Liver (tissue), 8 donors: ENCODE measurements at regions not wholly inside any gene's neighbourhood (a gene's known extent, or its start where the extent isn't known, plus 50 kb on each side); places are given as distances from the start of the nearest gene placed in this dataset.

ENCODE experiments used
- DNase-seq: peaks from one replicate; pipeline ENCODE4 v3.0.0-alpha.2; 2017; ENCODE audit warnings: low spot score
- H3K27ac ChIP-seq, 2 donors: one replicate each; pipeline ENCODE4 v1.7.0; 2013; ENCODE audit warnings: inconsistent platforms in 2 of 2, low read length in 2 of 2, control low read depth in 1 of 2, low read depth in 1 of 2, mild to moderate bottlenecking in 1 of 2
- H3K27me3 ChIP-seq, 4 donors: one replicate each; pipeline versions ENCODE4 v1.6.1 to v1.7.0; 2013; ENCODE audit warnings: low read length in 3 of 4, inconsistent platforms in 1 of 4, mild to moderate bottlenecking in 1 of 4, moderate library complexity in 1 of 4; ENCODE audit not compliant: control insufficient read depth in 4 of 4, insufficient read depth in 4 of 4
- H3K36me3 ChIP-seq, 4 donors: one replicate each; pipeline versions ENCODE4 v1.6.1 to v1.7.0; 2013; ENCODE audit warnings: low read length in 3 of 4, mild to moderate bottlenecking in 3 of 4, low read depth in 1 of 4, moderate library complexity in 1 of 4; ENCODE audit not compliant: control insufficient read depth in 4 of 4, insufficient read depth in 3 of 4
- H3K4me1 ChIP-seq, 4 donors: one replicate each; pipeline versions ENCODE4 v1.6.1 to v1.7.0; 2013; ENCODE audit warnings: low read length in 3 of 4, mild to moderate bottlenecking in 3 of 4, moderate library complexity in 1 of 4; ENCODE audit not compliant: control insufficient read depth in 4 of 4, insufficient read depth in 4 of 4
- H3K4me3 ChIP-seq, 3 donors: one replicate each; pipeline versions ENCODE4 v1.6.1 to v1.7.0; 2013; ENCODE audit warnings: low read length in 3 of 3, control low read depth in 1 of 3, low read depth in 1 of 3, mild to moderate bottlenecking in 1 of 3
- H3K9ac ChIP-seq, 2 donors: one replicate each; pipeline ENCODE4 v1.7.0; 2013; ENCODE audit warnings: low read length in 2 of 2, mild to moderate bottlenecking in 2 of 2, moderate library complexity in 2 of 2, control low read depth in 1 of 2, low read depth in 1 of 2
- H3K9me3 ChIP-seq, 4 donors: one replicate each; pipeline versions ENCODE4 v1.6.1 to v1.7.0; 2013; ENCODE audit warnings: low read length in 3 of 4; ENCODE audit not compliant: control insufficient read depth in 4 of 4
- CTCF ChIP-seq: fragments of 150-350 bp; IDR thresholded peaks from 2 replicates; pipeline ENCODE4 v1.5.1; 2017; ENCODE audit warnings: improper control_type of control experiment, low read depth, low read length; ENCODE audit not compliant: missing input control
- FOXA1 ChIP-seq: IDR thresholded peaks from 2 replicates; pipeline ENCODE4 v1.6.1; 2016; ENCODE audit warnings: antibody characterized with exemption
- HNF4A ChIP-seq, 2 donors: conservative IDR thresholded peaks; 2 replicates each; pipeline ENCODE4 v1.6.1; 2016; ENCODE audit warnings: antibody characterized with exemption in 2 of 2, mild to moderate bottlenecking in 2 of 2
- JUND ChIP-seq, 2 donors: IDR thresholded peaks; 2 replicates each; pipeline ENCODE4 v1.6.1; 2016; ENCODE audit warnings: antibody characterized with exemption in 2 of 2
- RAD21 ChIP-seq, 2 donors: IDR thresholded peaks; 2 replicates each; pipeline ENCODE4 v1.6.1; 2016; ENCODE audit warnings: antibody characterized with exemption in 2 of 2, mild to moderate bottlenecking in 2 of 2
- SP1 ChIP-seq: IDR thresholded peaks from 2 replicates; pipeline ENCODE4 v1.6.1; 2018; ENCODE audit warnings: antibody characterized with exemption, mild to moderate bottlenecking
- YY1 ChIP-seq: IDR thresholded peaks from 2 replicates; pipeline ENCODE4 v1.6.1; 2016; ENCODE audit warnings: antibody characterized with exemption, mild to moderate bottlenecking
- ZBTB33 ChIP-seq: IDR thresholded peaks from 2 replicates; pipeline ENCODE4 v1.6.1; 2016; ENCODE audit warnings: antibody characterized with exemption
- WGBS: extraction: QIAGEN DNeasy Blood & Tissue Kit; methylation state at CpG from one replicate; pipeline ENCODE4 v1.1.7; 2013; 5-methylcytosine and 5-hydroxymethylcytosine counted together
- TF ChIP-seq, protein P1 (sequence below): IDR thresholded peaks from 2 replicates; pipeline ENCODE4 v1.6.1; 2016; ENCODE audit warnings: antibody characterized with exemption, mild to moderate bottlenecking
- TF ChIP-seq, protein P2 (sequence below): IDR thresholded peaks from 2 replicates; pipeline ENCODE4 v1.6.1; 2016; ENCODE audit warnings: antibody characterized with exemption
- donor health status: healthy.
- donor health status: healthy.
- donor health status: healthy.
- donor health status: healthy.
- donor health status: healthy.

DNA sequence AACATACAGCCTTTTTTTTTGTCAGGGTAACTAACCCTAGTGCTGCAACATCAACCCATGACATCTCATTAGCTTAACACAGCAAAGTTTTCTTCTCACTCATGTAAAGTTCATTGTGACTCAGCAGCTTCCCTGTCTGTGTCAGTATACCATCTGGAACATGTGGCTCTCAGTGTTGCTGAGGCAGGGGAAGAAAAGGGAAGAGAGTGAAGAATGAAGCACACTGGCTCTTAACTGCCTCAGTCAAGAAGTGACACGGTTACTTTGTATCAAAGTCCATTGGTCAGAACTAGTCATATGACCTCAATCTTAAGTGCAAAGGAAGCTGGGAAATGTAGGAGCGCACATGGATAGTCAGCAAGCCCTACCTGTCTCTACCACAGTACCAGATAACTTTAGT lies 185.0 kb upstream of the ELL2 start:
- DNase-seq, result no peak
- Histone ChIP-seq H3K9me3 (no peaks in the 10 kb centered on the region), H3K4me1 (peaks cover 0 to 2% (median 0%) of the 10 kb centered on the region in 4 donors), H3K9ac (no peak overlapping the region), H3K27me3 (no peaks in the 10 kb centered on the region), H3K27ac (no peak overlapping the region), H3K36me3 (no peaks in the 10 kb centered on the region), H3K4me3 (no peak overlapping the region)
- TF ChIP-seq RAD21 (IDR thresholded peaks at IDR 0.05) (no peak), CTCF (no peak), SP1 (no peak), JUND (IDR thresholded peaks at IDR 0.05) (no peak)
- TF ChIP-seq, protein P1, sequence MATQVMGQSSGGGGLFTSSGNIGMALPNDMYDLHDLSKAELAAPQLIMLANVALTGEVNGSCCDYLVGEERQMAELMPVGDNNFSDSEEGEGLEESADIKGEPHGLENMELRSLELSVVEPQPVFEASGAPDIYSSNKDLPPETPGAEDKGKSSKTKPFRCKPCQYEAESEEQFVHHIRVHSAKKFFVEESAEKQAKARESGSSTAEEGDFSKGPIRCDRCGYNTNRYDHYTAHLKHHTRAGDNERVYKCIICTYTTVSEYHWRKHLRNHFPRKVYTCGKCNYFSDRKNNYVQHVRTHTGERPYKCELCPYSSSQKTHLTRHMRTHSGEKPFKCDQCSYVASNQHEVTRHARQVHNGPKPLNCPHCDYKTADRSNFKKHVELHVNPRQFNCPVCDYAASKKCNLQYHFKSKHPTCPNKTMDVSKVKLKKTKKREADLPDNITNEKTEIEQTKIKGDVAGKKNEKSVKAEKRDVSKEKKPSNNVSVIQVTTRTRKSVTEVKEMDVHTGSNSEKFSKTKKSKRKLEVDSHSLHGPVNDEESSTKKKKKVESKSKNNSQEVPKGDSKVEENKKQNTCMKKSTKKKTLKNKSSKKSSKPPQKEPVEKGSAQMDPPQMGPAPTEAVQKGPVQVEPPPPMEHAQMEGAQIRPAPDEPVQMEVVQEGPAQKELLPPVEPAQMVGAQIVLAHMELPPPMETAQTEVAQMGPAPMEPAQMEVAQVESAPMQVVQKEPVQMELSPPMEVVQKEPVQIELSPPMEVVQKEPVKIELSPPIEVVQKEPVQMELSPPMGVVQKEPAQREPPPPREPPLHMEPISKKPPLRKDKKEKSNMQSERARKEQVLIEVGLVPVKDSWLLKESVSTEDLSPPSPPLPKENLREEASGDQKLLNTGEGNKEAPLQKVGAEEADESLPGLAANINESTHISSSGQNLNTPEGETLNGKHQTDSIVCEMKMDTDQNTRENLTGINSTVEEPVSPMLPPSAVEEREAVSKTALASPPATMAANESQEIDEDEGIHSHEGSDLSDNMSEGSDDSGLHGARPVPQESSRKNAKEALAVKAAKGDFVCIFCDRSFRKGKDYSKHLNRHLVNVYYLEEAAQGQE, result no peak
- 67% methylated on average over 2 of the region's 2 CpGs for WGBS

GRCh38 chr5:96144289-96144688 lies 182.6 kb upstream of the ELL2 start:
- no peaks in the 10 kb centered on the region for H3K9me3 ChIP-seq
- 88% methylated on average over 3 of the region's 3 CpGs for WGBS

GRCh38 chr5:96143450-96143849 lies 181.8 kb upstream of the ELL2 start:
- H3K4me3 ChIP-seq, result no peak overlapping the region
- H3K36me3 ChIP-seq, result no peaks in the 10 kb centered on the region
- no peak overlapping the region for H3K9ac ChIP-seq
- WGBS, result 75% methylated on average over 2 of the region's 2 CpGs
- no peak overlapping the region for H3K27ac ChIP-seq
- DNase-seq, result no peak
- H3K27me3 ChIP-seq, result no peaks in the 10 kb centered on the region
- H3K9me3 ChIP-seq, result no peaks in the 10 kb centered on the region
- H3K4me1 ChIP-seq, result peaks cover 0 to 2% (median 0%) of the 10 kb centered on the region in 4 donors
- TF ChIP-seq CTCF, result no peak
- no peak for TF ChIP-seq RAD21 (IDR thresholded peaks at IDR 0.05)
- TF ChIP-seq HNF4A (conservative IDR thresholded peaks at IDR 0.05), result no peak
- TF ChIP-seq, protein P1, result no peak
- TF ChIP-seq YY1, result no peak
- TF ChIP-seq SP1, result no peak
- TF ChIP-seq, protein P2, sequence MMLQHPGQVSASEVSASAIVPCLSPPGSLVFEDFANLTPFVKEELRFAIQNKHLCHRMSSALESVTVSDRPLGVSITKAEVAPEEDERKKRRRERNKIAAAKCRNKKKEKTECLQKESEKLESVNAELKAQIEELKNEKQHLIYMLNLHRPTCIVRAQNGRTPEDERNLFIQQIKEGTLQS, result no peak

More at GRCh38 chr5:96144289-96144688, 182.6 kb upstream of the ELL2 start:
- Histone ChIP-seq H3K9ac (no peak overlapping the region), H3K36me3 (no peaks in the 10 kb centered on the region), H3K4me1 (peaks cover 0 to 2% (median 0%) of the 10 kb centered on the region in 4 donors), H3K27ac (no peak overlapping the region), H3K27me3 (no peaks in the 10 kb centered on the region), H3K4me3 (no peak overlapping the region)
- DNase-seq, result no peak
- TF ChIP-seq ZBTB33, result no peak
- no peak for TF ChIP-seq HNF4A (conservative IDR thresholded peaks at IDR 0.05)
- TF ChIP-seq FOXA1, result no peak
- no peak for TF ChIP-seq RAD21 (IDR thresholded peaks at IDR 0.05)
